ENCODE measurements at regions not wholly inside any gene's neighbourhood (a gene's known extent, or its start where the extent isn't known, plus 50 kb on each side); places are given as distances from the start of the nearest gene placed in this dataset.

- Histone ChIP-seq H2AFZ (ENCODE audit: low read length) (no peak overlapping the region), H3K4me2 (ENCODE audit: low read depth, low read length) (no peak overlapping the region), H3K4me3 (replicated peaks in 1 of 3; ENCODE audit: insufficient read depth in 1 of 3, low read depth in 2 of 3, low read length in 3 of 3) (no peak overlapping the region), H3K79me2 (ENCODE audit: insufficient read depth, low read length) (no peaks in the 10 kb centered on the region), H3K36me3 (replicated peaks in 1 of 2; ENCODE audit: control insufficient read depth in 1 of 2, insufficient read depth in 2 of 2, low read length in 2 of 2) (no peaks in the 10 kb centered on the region), H3K27me3 (ENCODE audit: control insufficient read depth in 1 of 2, insufficient read depth in 2 of 2, low read length in 2 of 2) (peaks cover 14 to 80% of the 10 kb centered on the region in 2 experiments), H3K27ac (ENCODE audit: extremely low read length, insufficient read depth, low read length) (no peak overlapping the region), H3K4me1 (ENCODE audit: insufficient read depth, low read length) (no peaks in the 10 kb centered on the region), H4K20me1 (ENCODE audit: insufficient read depth, low read length) (no peaks in the 10 kb centered on the region), H3K9me3 (ENCODE audit: low read length) (no peaks in the 10 kb centered on the region), H3K9ac (ENCODE audit: insufficient read depth, low read depth, low read length) (no peak overlapping the region)
- no peak for ATAC-seq
- CTCF ChIA-PET (ENCODE audit: low intra/inter-chr PET ratio, low total read pairs) = no interaction called here
- BruUV-seq (replicated peaks) = no TSS peak
- FAIRE-seq = no peak
- no peak for DNase-seq (ENCODE audit: low spot score)
- intact Hi-C loops (cut with micrococcal nuclease; ENCODE audit: unreplicated experiment) (no loop called here), in situ Hi-C loops (cut with HindIII; ENCODE audit: extremely low pct_ligation_motif_present, low pct_unique_long_range_greater_than_20kb) (no loop called here)
- TF ChIP-seq MXD4 (CRISPR knock-in tag; IDR thresholded peaks at IDR 0.05) (no peak), ISL2 (CRISPR knock-in tag; IDR thresholded peaks at IDR 0.05) (no peak), ZNF720 (CRISPR knock-in tag; IDR thresholded peaks at IDR 0.05) (no peak), RNF2 (conservative IDR thresholded peaks at IDR 0.05; ENCODE audit: low read depth) (no peak), ZSCAN9 (CRISPR knock-in tag; IDR thresholded peaks at IDR 0.05; ENCODE audit: borderline replicate concordance) (no peak), NFYC (CRISPR knock-in tag; IDR thresholded peaks at IDR 0.05) (0 out of 2 replicates have a peak, but pooled peaks have one; percentile 23), SOX13 (IDR thresholded peaks at IDR 0.05) (no peak), SOX13 (CRISPR knock-in tag; conservative IDR thresholded peaks at IDR 0.05 in 1 of 2, IDR thresholded peaks at IDR 0.05 in 1 of 2) (no peak)
- TF ChIP-seq, protein P1, sequence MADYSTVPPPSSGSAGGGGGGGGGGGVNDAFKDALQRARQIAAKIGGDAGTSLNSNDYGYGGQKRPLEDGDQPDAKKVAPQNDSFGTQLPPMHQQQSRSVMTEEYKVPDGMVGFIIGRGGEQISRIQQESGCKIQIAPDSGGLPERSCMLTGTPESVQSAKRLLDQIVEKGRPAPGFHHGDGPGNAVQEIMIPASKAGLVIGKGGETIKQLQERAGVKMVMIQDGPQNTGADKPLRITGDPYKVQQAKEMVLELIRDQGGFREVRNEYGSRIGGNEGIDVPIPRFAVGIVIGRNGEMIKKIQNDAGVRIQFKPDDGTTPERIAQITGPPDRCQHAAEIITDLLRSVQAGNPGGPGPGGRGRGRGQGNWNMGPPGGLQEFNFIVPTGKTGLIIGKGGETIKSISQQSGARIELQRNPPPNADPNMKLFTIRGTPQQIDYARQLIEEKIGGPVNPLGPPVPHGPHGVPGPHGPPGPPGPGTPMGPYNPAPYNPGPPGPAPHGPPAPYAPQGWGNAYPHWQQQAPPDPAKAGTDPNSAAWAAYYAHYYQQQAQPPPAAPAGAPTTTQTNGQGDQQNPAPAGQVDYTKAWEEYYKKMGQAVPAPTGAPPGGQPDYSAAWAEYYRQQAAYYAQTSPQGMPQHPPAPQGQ (CRISPR knock-in tag; IDR thresholded peaks at IDR 0.05; ENCODE audit: borderline replicate concordance) = no peak
- TF ChIP-seq, protein P2, sequence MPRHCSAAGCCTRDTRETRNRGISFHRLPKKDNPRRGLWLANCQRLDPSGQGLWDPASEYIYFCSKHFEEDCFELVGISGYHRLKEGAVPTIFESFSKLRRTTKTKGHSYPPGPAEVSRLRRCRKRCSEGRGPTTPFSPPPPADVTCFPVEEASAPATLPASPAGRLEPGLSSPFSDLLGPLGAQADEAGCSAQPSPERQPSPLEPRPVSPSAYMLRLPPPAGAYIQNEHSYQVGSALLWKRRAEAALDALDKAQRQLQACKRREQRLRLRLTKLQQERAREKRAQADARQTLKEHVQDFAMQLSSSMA (CRISPR knock-in tag; IDR thresholded peaks at IDR 0.05) = no peak
- POLR2A ChIA-PET = no interaction called here
- 47% methylated on average over 18 of the region's 23 CpGs for WGBS (ENCODE audit: low lambda C conversion rate)
Measured at GRCh38 chr2:600542-601386, 76.4 kb downstream of the TMEM18 start.

Measured in HepG2 (cell line).